HL-60 (cell line): ENCODE measurements at regions not wholly inside any gene's neighbourhood (a gene's known extent, or its start where the extent isn't known, plus 50 kb on each side); places are given as distances from the start of the nearest gene placed in this dataset.

ENCODE experiments used
- DNase-seq, 2 experiments: peaks; one replicate each; pipeline ENCODE4 v3.0.0-alpha.2; 2010 to 2020; ENCODE audit warnings: low read depth in 1 of 2, low spot score in 1 of 2
- H3K27ac ChIP-seq: fragments of 250-450 bp; sonication (Bioruptor Pico); replicated peaks from 2 replicates; pipeline ENCODE4 v1.5.1; 2020; ENCODE audit warnings: mild to moderate bottlenecking, moderate library complexity
- H3K27me3 ChIP-seq: fragments of 250-450 bp; sonication (Bioruptor Pico); 2 replicates; pipeline ENCODE4 v1.5.1; 2021; ENCODE audit warnings: mild to moderate bottlenecking, moderate library complexity; ENCODE audit not compliant: insufficient read depth, poor library complexity, severe bottlenecking
- H3K4me3 ChIP-seq: replicated peaks from 2 replicates; pipeline ENCODE4 v1.5.1; 2011; ENCODE audit warnings: mild to moderate bottlenecking, control low read depth, low read length; ENCODE audit not compliant: insufficient read depth
- CTCF ChIP-seq: IDR thresholded peaks from one replicate; pipeline ENCODE4 v1.5.1; 2011; ENCODE audit warnings: low read length, control low read depth, inconsistent platforms; ENCODE audit not compliant: insufficient read depth
- GABPA ChIP-seq: IDR thresholded peaks from 2 replicates; pipeline ENCODE4 v1.6.1; 2012; ENCODE audit warnings: low read depth
- POLR2AphosphoS5 ChIP-seq: IDR thresholded peaks from 2 replicates; pipeline ENCODE4 v1.6.1; 2012; ENCODE audit warnings: low read depth
- REST ChIP-seq: IDR thresholded peaks from 2 replicates; pipeline ENCODE4 v1.6.1; 2012; ENCODE audit warnings: low read depth; ENCODE audit not compliant: insufficient replicate concordance
- SPI1 ChIP-seq: IDR thresholded peaks from 2 replicates; pipeline ENCODE4 v1.6.1; 2012; ENCODE audit warnings: low read depth, mild to moderate bottlenecking, borderline replicate concordance

- Histone ChIP-seq H3K27me3 (no peaks in the 10 kb centered on the region), H3K4me3 (no peak overlapping the region), H3K27ac (no peak overlapping the region)
- DNase-seq, result no peak
- TF ChIP-seq REST (no peak), POLR2AphosphoS5 (no peak), GABPA (no peak), SPI1 (no peak), CTCF (no peak)
These were observed 826.5 kb downstream of the TNS3 start for GRCh38 chr7:46755120-46756034.

- H3K27me3 ChIP-seq, result no peaks in the 10 kb centered on the region
- no peak for DNase-seq
- no peak for TF ChIP-seq GABPA
- no peak for TF ChIP-seq SPI1
- no peak for TF ChIP-seq POLR2AphosphoS5
- TF ChIP-seq REST, result no peak
- TF ChIP-seq CTCF, result no peak
- no peak overlapping the region for H3K27ac ChIP-seq
- H3K4me3 ChIP-seq, result no peak overlapping the region
These were observed 827.7 kb downstream of the TNS3 start for GRCh38 chr7:46754140-46754720.

GRCh38 chr7:46753662-46754061 lies 828.2 kb downstream of the TNS3 start:
- DNase-seq, result no peak
- Histone ChIP-seq H3K27ac (no peak overlapping the region), H3K27me3 (no peaks in the 10 kb centered on the region), H3K4me3 (no peak overlapping the region)
- TF ChIP-seq SPI1 (no peak), REST (no peak), GABPA (no peak), CTCF (no peak), POLR2AphosphoS5 (no peak)
